OCI-LY3 (cell line): ENCODE measurements at regions not wholly inside any gene's neighbourhood (a gene's known extent, or its start where the extent isn't known, plus 50 kb on each side); places are given as distances from the start of the nearest gene placed in this dataset.

Experiments used
- H2AFZ ChIP-seq: fragments of 200-600, 300-600 bp; shearing (Covaris generic); 2 replicates; pipeline ENCODE4 v1.6.0; 2014; ENCODE audit warnings: antibody characterized with exemption, low read depth, low read length
- H3K27ac ChIP-seq: fragments of 200-600, 300-600 bp; sonication (generic); 2 replicates; pipeline ENCODE4 v1.5.1; 2014; ENCODE audit warnings: mild to moderate bottlenecking, low read length, moderate library complexity, mixed read lengths
- H3K27me3 ChIP-seq: fragments of 200-600, 300-600 bp; sonication (generic); 2 replicates; pipeline ENCODE4 v1.6.1; 2014; ENCODE audit warnings: low read depth, low read length, mixed read lengths
- H3K36me3 ChIP-seq: fragments of 200-600, 300-600 bp; sonication (generic); replicated peaks from 2 replicates; pipeline ENCODE3; 2014; ENCODE audit warnings: low read depth, low read length, mixed read lengths
- H3K4me1 ChIP-seq: fragments of 300-600, 200-600 bp; sonication (generic); 2 replicates; pipeline ENCODE4 v1.6.1; 2014; ENCODE audit warnings: low read length, mixed read lengths
- H3K4me2 ChIP-seq: fragments of 200-600, 300-600 bp; sonication (generic); 2 replicates; pipeline ENCODE4 v1.6.1; 2014; ENCODE audit warnings: low read length, mixed read lengths
- H3K4me3 ChIP-seq: fragments of 300-600, 200-600 bp; sonication (generic); 2 replicates; pipeline ENCODE4 v1.5.1; 2014; ENCODE audit warnings: antibody characterized with exemption, mild to moderate bottlenecking, low read length, moderate library complexity
- H3K79me2 ChIP-seq: fragments of 300-600, 200-600 bp; shearing (Covaris generic); 2 replicates; pipeline ENCODE4 v1.6.1; 2014; ENCODE audit warnings: mild to moderate bottlenecking, low read length, mixed read lengths
- H3K9ac ChIP-seq: fragments of 300-600, 200-600 bp; shearing (Covaris generic); 2 replicates; pipeline ENCODE4 v1.6.0; 2014; ENCODE audit warnings: mild to moderate bottlenecking, low read length, moderate library complexity
- H3K9me3 ChIP-seq: fragments of 200-600, 300-600 bp; shearing (Covaris generic); 2 replicates; pipeline ENCODE4 v1.6.1; 2014; ENCODE audit warnings: low read length, mixed read lengths; ENCODE audit not compliant: insufficient read depth
- H4K20me1 ChIP-seq: fragments of 200-600, 300-600 bp; sonication (generic); 2 replicates; pipeline ENCODE4 v1.6.1; 2016; ENCODE audit warnings: low read length, mixed read lengths; ENCODE audit not compliant: insufficient read depth
- CTCF ChIP-seq: fragments of 200-600, 300-600 bp; sonication (generic); IDR thresholded peaks from 2 replicates; pipeline ENCODE4 v1.5.1; 2014; ENCODE audit warnings: antibody characterized with exemption, low read length, low read depth
- EZH2phosphoT487 ChIP-seq: fragments of 200-600 bp; shearing (Covaris generic); IDR thresholded peaks from 2 replicates; pipeline ENCODE4 v1.6.1; 2018; ENCODE audit warnings: antibody characterized with exemption, mixed run types, low read depth

- H3K4me1 ChIP-seq, result no peaks in the 10 kb centered on the region
- H3K27ac ChIP-seq, result no peak overlapping the region
- H4K20me1 ChIP-seq, result no peaks in the 10 kb centered on the region
- H3K4me3 ChIP-seq, result no peak overlapping the region
- no peaks in the 10 kb centered on the region for H3K79me2 ChIP-seq
- H2AFZ ChIP-seq, result no peak overlapping the region
- no peaks in the 10 kb centered on the region for H3K36me3 ChIP-seq
- no peaks in the 10 kb centered on the region for H3K9me3 ChIP-seq
- H3K27me3 ChIP-seq, result no peaks in the 10 kb centered on the region
- H3K9ac ChIP-seq, result no peak overlapping the region
- H3K4me2 ChIP-seq, result no peak overlapping the region
- TF ChIP-seq CTCF (no peak), EZH2phosphoT487 (no peak)
These were observed 1285.8 kb upstream of the NCAM2 start for GRCh38 chr21:19712441-19712840.

- Histone ChIP-seq H3K4me1 (no peaks in the 10 kb centered on the region), H3K9ac (no peak overlapping the region), H3K79me2 (no peaks in the 10 kb centered on the region), H3K27ac (no peak overlapping the region), H3K9me3 (no peaks in the 10 kb centered on the region), H4K20me1 (no peaks in the 10 kb centered on the region), H3K4me2 (no peak overlapping the region), H2AFZ (no peak overlapping the region), H3K27me3 (no peaks in the 10 kb centered on the region), H3K4me3 (no peak overlapping the region), H3K36me3 (no peaks in the 10 kb centered on the region)
- no peak for TF ChIP-seq CTCF
- TF ChIP-seq EZH2phosphoT487, result no peak
These were observed 1284.9 kb upstream of the NCAM2 start for GRCh38 chr21:19713313-19713712.

- H4K20me1 ChIP-seq, result no peaks in the 10 kb centered on the region
- H2AFZ ChIP-seq, result no peak overlapping the region
- no peaks in the 10 kb centered on the region for H3K27me3 ChIP-seq
- no peak for TF ChIP-seq EZH2phosphoT487
- no peak for TF ChIP-seq CTCF
- H3K9me3 ChIP-seq, result no peaks in the 10 kb centered on the region
- H3K4me1 ChIP-seq, result no peaks in the 10 kb centered on the region
- H3K4me3 ChIP-seq, result no peak overlapping the region
- H3K79me2 ChIP-seq, result no peaks in the 10 kb centered on the region
- no peaks in the 10 kb centered on the region for H3K36me3 ChIP-seq
- no peak overlapping the region for H3K9ac ChIP-seq
- no peak overlapping the region for H3K4me2 ChIP-seq
- no peak overlapping the region for H3K27ac ChIP-seq
These were observed 1274.1 kb upstream of the NCAM2 start for GRCh38 chr21:19724081-19724480.

GRCh38 chr21:19731251-19731650 lies 1267.0 kb upstream of the NCAM2 start:
- no peak overlapping the region for H3K4me2 ChIP-seq
- H3K27ac ChIP-seq, result no peak overlapping the region
- H3K4me3 ChIP-seq, result no peak overlapping the region
- TF ChIP-seq CTCF (no peak), EZH2phosphoT487 (no peak)
- no peaks in the 10 kb centered on the region for H3K79me2 ChIP-seq
- no peak overlapping the region for H2AFZ ChIP-seq
- H3K36me3 ChIP-seq, result no peaks in the 10 kb centered on the region
- H3K27me3 ChIP-seq, result no peaks in the 10 kb centered on the region
- no peaks in the 10 kb centered on the region for H3K9me3 ChIP-seq
- H3K4me1 ChIP-seq, result no peaks in the 10 kb centered on the region
- no peak overlapping the region for H3K9ac ChIP-seq
- no peaks in the 10 kb centered on the region for H4K20me1 ChIP-seq
